ENCODE measurements at regions not wholly inside any gene's neighbourhood (a gene's known extent, or its start where the extent isn't known, plus 50 kb on each side); places are given as distances from the start of the nearest gene placed in this dataset.

GRCh38 chr12:92529944-92530343 lies 172.8 kb upstream of the PLEKHG7 start:
- DNase-seq: no peak

GRCh38 chr12:92528586-92528985 lies 174.2 kb upstream of the PLEKHG7 start:
- DNase-seq: no peak

- DNase-seq: no peak
Measured at GRCh38 chr12:92528097-92528496, 174.7 kb upstream of the PLEKHG7 start.

- no peak for DNase-seq
Measured at GRCh38 chr12:92524489-92524888, 178.3 kb upstream of the PLEKHG7 start.

- DNase-seq: no peak
Measured at GRCh38 chr12:92520511-92520910, 182.3 kb upstream of the PLEKHG7 start.

GRCh38 chr12:92519284-92519683 lies 183.5 kb upstream of the PLEKHG7 start:
- no peak for DNase-seq

- no peak for DNase-seq
Measured at GRCh38 chr12:92518071-92518470, 184.7 kb upstream of the PLEKHG7 start.

GRCh38 chr12:92516277-92516600 lies 186.6 kb upstream of the PLEKHG7 start:
- DNase-seq: peak in 1 of 2 experiments; percentile 33

GRCh38 chr12:92513231-92513730 lies 189.5 kb upstream of the PLEKHG7 start:
- DNase-seq: no peak

- DNase-seq: no peak
Measured at GRCh38 chr12:92511786-92512185, 191.0 kb upstream of the PLEKHG7 start.

GRCh38 chr12:92509156-92509738 lies 193.5 kb upstream of the PLEKHG7 start:
- DNase-seq: no peak

GRCh38 chr12:92506891-92507290 lies 195.9 kb upstream of the PLEKHG7 start:
- no peak for DNase-seq

- DNase-seq: no peak
Measured at GRCh38 chr12:92506460-92506859, 196.3 kb upstream of the PLEKHG7 start.

- peak; percentile 58 to 72 for DNase-seq
Measured at GRCh38 chr12:92505254-92506231, 197.2 kb upstream of the PLEKHG7 start.

- DNase-seq: no peak
Measured at GRCh38 chr12:92504594-92504981, 198.2 kb upstream of the PLEKHG7 start.

GRCh38 chr12:92503971-92504593 lies 198.7 kb upstream of the PLEKHG7 start:
- no peak for DNase-seq

GRCh38 chr12:92503029-92503931 lies 199.5 kb upstream of the PLEKHG7 start:
- DNase-seq: peak; percentile 19 to 44

GRCh38 chr12:92502417-92503028 lies 200.3 kb upstream of the PLEKHG7 start:
- peak; percentile 33 to 52 for DNase-seq

- no peak for DNase-seq
Measured at GRCh38 chr12:92496790-92497189, 206.0 kb upstream of the PLEKHG7 start.

GRCh38 chr12:92495108-92495507 lies 207.7 kb upstream of the PLEKHG7 start:
- DNase-seq: no peak

GRCh38 chr12:92493816-92494215 lies 209.0 kb upstream of the PLEKHG7 start:
- no peak for DNase-seq

- DNase-seq: no peak
Measured at GRCh38 chr12:92492995-92493394, 209.8 kb upstream of the PLEKHG7 start.
